HG03066 (cell line): ENCODE measurements at regions not wholly inside any gene's neighbourhood (a gene's known extent, or its start where the extent isn't known, plus 50 kb on each side); places are given as distances from the start of the nearest gene placed in this dataset.

ENCODE experiments used
- ATAC-seq: cut with Tn5 transposase; IDR thresholded peaks from one replicate; pipeline ENCODE4 v1.9.1; 2021; ENCODE audit warnings: low read depth; ENCODE audit not compliant: unreplicated experiment

GRCh38 chr11:80448709-80449108 is 1007.9 kb upstream of the TENM4 start:
- no peak for ATAC-seq

- ATAC-seq: no peak
Observed at GRCh38 chr11:80443177-80443576, 1002.3 kb upstream of the TENM4 start.

- no peak for ATAC-seq
Observed at GRCh38 chr11:80441821-80442220, 1001.0 kb upstream of the TENM4 start.

- no peak for ATAC-seq
Observed at GRCh38 chr11:80440835-80441234, 1000.0 kb upstream of the TENM4 start.

- ATAC-seq: no peak
Observed at GRCh38 chr11:80436547-80436946, 995.7 kb upstream of the TENM4 start.

GRCh38 chr11:80435345-80435744 is 994.5 kb upstream of the TENM4 start:
- ATAC-seq: no peak

- no peak for ATAC-seq
Observed at GRCh38 chr11:80432057-80432456, 991.2 kb upstream of the TENM4 start.

GRCh38 chr11:80424012-80424695 is 983.3 kb upstream of the TENM4 start:
- no peak for ATAC-seq

- no peak for ATAC-seq
Observed at GRCh38 chr11:80420374-80420773, 979.5 kb upstream of the TENM4 start.

- ATAC-seq: no peak
Observed at GRCh38 chr11:80417681-80418080, 976.9 kb upstream of the TENM4 start.

GRCh38 chr11:80415580-80415979 is 974.8 kb upstream of the TENM4 start:
- no peak for ATAC-seq

GRCh38 chr11:80414181-80415165 is 973.6 kb upstream of the TENM4 start:
- ATAC-seq: no peak

GRCh38 chr11:80412604-80413003 is 971.8 kb upstream of the TENM4 start:
- no peak for ATAC-seq

GRCh38 chr11:80393210-80393609 is 952.4 kb upstream of the TENM4 start:
- no peak for ATAC-seq

- ATAC-seq: no peak
Observed at GRCh38 chr11:80390505-80390904, 949.7 kb upstream of the TENM4 start.

- no peak for ATAC-seq
Observed at GRCh38 chr11:80388536-80388935, 947.7 kb upstream of the TENM4 start.

- no peak for ATAC-seq
Observed at GRCh38 chr11:80388130-80388529, 947.3 kb upstream of the TENM4 start.

GRCh38 chr11:80383655-80384054 is 942.8 kb upstream of the TENM4 start:
- no peak for ATAC-seq

- no peak for ATAC-seq
Observed at GRCh38 chr11:80379620-80380278, 938.9 kb upstream of the TENM4 start.

- no peak for ATAC-seq
Observed at GRCh38 chr11:80371931-80372330, 931.1 kb upstream of the TENM4 start.

GRCh38 chr11:80365980-80366379 is 925.1 kb upstream of the TENM4 start:
- ATAC-seq: no peak
